ENCODE measurements at regions not wholly inside any gene's neighbourhood (a gene's known extent, or its start where the extent isn't known, plus 50 kb on each side); places are given as distances from the start of the nearest gene placed in this dataset.

DNA sequence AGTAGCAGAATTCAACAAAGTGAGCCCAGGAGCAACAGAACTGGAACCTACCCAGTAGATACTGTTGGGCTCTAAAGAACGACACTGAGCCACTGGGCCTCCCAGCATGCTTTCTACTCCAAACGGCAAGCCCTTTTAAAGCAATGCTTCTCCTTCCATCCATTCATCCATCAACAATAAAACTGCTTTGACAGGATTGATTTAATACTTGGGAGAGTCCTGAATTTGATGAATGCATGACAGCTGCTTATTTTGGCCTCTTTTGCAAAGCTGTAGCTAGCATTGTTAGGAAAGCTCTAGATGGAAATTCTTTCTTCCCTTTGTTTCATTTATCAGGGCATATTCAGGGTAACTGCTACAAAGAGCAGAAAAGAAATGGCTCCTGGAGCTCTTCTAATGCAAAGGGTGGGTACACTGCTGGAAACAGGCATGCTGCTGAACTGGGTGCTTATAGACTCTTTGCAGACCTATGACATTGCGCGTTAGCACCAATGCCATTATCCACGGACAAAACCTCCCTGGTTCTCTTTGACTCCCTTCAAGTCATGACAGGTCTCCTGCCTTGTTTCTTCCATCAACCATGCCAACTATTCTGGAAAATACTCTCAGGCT is 138.4 kb upstream of the HNRNPA3 start:
- TF ChIP-seq BHLHE40 (IDR thresholded peaks at IDR 0.05; ENCODE audit: borderline replicate concordance) (no peak), FOXK2 (IDR thresholded peaks at IDR 0.05) (no peak), CTBP1 (IDR thresholded peaks at IDR 0.05; ENCODE audit: borderline replicate concordance) (no peak), HDGF (IDR thresholded peaks at IDR 0.05; ENCODE audit: borderline replicate concordance) (no peak), FOXA1 (IDR thresholded peaks at IDR 0.05) (no peak), FOXM1 (IDR thresholded peaks at IDR 0.05; ENCODE audit: borderline replicate concordance) (no peak), SP1 (IDR thresholded peaks at IDR 0.05) (no peak), TARDBP (IDR thresholded peaks at IDR 0.05) (no peak), ARNT (IDR thresholded peaks at IDR 0.05) (no peak), SUZ12 (IDR thresholded peaks at IDR 0.05) (no peak)

All from HEK293T (cell line).